UCSD-AML1 (cell line): ENCODE measurements at regions not wholly inside any gene's neighbourhood (a gene's known extent, or its start where the extent isn't known, plus 50 kb on each side); places are given as distances from the start of the nearest gene placed in this dataset.

Source experiments
- DNase-seq: peaks from one replicate; lab custom pipeline; 2025; ENCODE audit not compliant: unreplicated experiment; lab: John Stamatoyannopoulos, UW

DNA sequence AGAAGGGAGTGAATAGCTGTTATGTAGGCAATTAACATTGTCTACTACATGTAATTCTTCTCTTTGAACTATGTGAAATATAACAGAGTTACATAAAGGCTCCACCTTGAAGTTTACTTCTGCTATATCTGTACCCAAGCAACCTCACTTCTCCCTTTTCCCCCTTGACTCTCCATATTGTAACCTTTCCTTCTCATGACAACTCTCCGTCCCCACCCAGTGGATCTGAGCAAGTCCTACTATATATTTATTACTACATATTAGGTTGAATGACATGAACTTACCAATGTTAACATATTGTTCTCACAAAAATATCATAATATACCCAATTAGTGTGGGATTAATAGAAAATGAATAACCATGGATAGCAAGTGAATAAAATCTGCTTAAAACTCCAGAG, 93.2 kb upstream of the ATP8A1 start:
- no peak for DNase-seq

DNA sequence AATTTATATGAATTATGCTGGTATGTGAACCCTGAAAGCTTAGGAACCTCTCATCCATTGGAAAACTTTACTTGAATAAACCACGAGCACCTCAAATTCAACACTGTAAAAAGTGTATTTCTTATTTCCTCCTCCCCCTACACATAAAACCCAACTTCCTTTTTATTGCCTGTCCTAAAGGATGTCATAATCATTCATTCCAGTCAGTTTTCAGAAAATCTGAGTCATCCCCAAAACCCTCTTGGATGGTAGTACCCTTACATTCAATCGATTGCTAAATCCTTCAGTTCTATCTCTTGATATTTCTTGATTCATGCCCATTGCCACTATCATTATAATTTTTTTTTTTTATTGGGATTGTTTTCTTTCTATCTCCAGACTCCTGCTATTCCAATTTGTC, 91.1 kb upstream of the ATP8A1 start:
- no peak for DNase-seq

DNA sequence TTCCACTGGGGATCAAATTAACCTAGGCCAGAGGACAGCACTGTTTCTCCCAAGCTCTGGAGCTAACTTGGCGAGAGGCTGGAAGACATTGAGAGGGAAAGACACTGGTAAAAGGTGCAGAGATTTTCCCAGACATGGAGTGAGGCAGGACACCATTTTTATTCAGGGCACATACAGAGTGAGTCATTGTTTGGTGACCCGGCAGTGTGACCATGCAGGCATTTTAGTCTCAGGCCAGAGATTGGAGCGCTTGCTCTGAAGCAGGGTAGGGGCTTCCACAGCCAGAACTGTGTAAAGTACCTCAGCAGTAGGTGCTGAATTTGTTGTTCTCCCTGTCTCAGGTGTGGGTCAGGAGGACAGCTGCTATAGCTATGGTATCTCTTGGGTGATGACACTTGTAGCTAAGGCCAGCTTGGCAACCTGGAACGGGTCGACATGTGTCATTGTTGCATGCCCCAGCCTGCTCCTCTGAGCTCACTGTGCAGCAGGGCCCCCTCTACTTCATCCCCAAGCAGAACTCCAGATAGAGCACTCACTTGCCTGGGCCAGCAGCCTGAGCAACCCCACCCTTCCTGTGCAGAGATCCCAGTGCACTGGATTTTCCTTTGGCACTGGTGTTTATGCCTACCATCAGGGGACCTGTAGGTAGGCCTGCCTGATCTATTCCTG, 79.8 kb upstream of the ATP8A1 start:
- DNase-seq, result no peak

- DNase-seq, result no peak
Observed at GRCh38 chr4:42733380-42733779, 76.5 kb upstream of the ATP8A1 start.

DNA sequence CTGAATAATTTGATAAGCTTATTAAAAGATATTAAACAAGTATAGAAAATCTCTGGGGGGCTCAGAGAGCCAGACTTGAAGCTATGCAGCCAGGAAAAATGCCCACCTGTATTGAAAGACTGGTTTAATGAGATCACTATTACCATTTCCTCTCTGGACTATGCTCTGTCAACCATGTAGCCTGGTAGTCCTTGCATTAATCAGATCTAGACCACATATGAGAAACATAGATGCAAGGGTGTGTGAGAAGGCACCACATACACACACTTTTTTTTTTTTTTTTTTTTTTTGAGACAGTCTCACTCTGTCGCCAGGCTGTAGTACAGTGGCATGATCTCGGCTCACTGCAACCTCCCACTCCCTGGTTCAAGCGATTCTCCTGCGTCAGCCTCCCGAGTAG, 75.9 kb upstream of the ATP8A1 start:
- no peak for DNase-seq

GRCh38 chr4:42729505-42730237, 72.8 kb upstream of the ATP8A1 start:
- no peak for DNase-seq

GRCh38 chr4:42724451-42724850, 67.5 kb upstream of the ATP8A1 start:
- no peak for DNase-seq

GRCh38 chr4:42720533-42720932, 63.6 kb upstream of the ATP8A1 start:
- DNase-seq, result no peak

GRCh38 chr4:42719257-42719656, 62.4 kb upstream of the ATP8A1 start:
- no peak for DNase-seq

GRCh38 chr4:42718336-42718735, 61.4 kb upstream of the ATP8A1 start:
- DNase-seq, result no peak

DNA sequence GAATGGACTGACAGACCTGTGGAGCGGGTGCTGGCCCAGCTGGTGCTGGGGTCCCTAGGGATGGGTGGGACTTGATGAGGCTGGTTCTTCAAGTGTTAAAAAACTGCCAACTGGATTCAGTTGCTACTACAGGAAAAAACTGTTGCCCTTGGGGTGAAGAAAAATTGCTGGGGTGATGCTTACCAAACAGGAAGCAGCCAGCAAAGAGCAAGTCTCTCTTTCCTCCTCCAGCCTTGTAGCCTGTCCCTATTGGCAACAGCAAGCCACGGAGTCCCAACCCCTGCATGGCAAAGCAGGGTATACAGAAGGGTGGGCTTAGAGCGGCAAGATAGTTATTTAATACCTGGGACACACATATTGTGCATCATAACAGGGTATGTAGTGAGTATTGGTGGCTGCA, 60.1 kb upstream of the ATP8A1 start:
- DNase-seq, result peak; percentile 10

- DNase-seq, result no peak
Observed at GRCh38 chr4:42715807-42716482, 59.0 kb upstream of the ATP8A1 start.

- no peak for DNase-seq
Observed at GRCh38 chr4:42713391-42713790, 56.5 kb upstream of the ATP8A1 start.

DNA sequence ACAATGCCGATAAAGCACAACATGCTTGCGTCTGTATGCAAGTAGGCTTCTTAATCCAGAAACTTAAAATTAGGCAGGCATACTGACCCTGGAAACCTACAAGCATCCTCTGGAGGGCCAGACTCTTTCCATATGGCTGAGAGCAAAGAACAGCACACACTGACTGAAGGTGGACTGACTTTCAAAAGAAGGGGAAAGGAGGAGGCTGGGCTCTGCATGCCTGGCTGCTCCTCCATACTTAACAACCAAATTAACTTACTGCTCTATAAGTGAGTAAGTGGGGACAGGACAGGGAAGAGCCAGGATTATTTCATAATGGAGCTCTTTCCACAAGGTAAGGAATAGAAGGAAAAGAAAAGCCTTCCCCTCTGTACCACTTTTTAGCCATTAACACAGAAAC, 55.9 kb upstream of the ATP8A1 start:
- no peak for DNase-seq

DNA sequence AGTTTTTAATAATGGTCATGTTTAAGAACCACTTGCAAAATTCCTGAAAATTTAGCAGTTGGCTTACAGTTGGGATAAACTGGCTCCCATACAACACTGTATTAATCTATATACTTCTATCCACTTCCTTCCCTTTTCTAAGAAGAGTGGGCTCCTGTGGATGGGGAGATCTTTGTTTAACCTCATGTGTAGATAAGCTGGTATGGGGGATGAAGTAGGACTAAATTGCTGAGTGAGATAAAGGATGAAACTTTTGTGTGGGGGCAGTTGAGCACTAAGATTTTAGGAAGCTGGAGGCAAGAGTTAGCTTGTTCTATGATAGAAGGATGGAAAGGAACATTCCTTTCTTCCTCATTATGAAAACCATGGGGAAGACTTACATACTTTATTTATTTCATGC, 54.6 kb upstream of the ATP8A1 start:
- no peak for DNase-seq

DNA sequence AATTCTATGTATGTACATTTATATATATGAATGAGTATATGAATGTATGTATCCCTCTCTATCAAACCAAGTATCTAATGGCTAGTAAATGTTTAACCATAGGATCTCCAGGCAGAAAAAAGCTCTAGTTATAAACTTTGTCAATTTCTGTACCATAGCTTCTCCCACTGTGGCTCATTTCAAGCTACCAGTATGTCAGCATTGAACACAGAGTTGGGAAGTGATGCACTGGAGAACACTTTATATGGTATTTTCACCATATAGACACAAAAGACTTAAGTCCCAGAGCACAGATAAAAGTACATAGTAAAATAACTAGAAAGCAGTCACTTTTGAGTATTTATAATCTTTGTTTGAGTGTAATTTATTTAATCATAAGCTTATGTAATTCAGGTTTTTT, 53.9 kb upstream of the ATP8A1 start:
- DNase-seq, result no peak

DNA sequence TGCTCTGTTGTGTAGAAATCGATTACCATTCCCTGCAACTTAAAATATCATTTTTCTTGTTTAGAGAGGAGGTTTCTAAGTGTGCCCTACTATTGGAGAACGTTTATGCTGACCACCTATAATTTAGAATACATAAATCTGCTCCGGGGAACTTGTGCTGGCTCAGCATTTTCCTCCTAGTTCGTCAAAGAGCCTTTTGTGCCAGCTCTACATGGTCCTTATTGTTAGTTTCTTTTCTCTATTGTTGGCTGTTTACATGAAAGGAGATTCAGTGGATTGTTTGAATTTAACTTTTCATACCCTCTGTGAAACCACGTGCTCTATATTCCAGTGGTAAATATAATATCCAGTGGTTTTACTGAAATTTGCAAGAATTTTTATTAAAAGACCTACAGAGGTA, 53.4 kb upstream of the ATP8A1 start:
- no peak for DNase-seq

DNA sequence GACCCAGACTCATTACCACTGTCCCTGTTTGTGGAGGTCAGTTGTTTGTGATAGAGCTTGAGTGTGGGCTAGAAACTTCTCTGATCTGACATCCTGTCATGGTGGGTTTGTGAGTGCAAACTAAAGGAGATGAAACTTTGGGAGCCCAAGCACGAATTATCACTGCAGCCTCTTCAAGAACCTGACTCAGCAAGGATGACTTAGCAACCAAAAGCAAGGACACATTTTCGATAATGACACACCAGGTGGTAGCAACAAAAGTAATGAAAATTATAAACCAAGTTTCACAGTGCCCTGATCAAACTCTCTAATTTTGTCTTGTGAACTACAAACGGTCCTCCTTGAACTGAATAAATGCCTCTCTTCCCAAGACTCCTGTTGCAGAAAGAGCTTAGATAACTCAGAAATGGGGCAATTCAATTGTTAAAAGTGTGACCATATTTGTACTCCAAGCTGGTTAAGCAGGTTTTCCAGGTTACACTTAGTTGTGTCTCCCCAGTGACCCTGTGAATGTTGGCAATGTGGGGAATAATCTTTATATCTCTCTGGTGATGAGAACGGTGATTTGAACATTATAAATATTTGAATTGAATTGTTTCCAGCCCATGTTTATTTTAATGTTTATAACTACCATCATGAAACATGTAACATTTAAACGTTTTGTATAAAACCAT, 52.6 kb upstream of the ATP8A1 start:
- no peak for DNase-seq

GRCh38 chr4:42708625-42709024, 51.7 kb upstream of the ATP8A1 start:
- no peak for DNase-seq
